HEK293 (cell line): ENCODE measurements at regions not wholly inside any gene's neighbourhood (a gene's known extent, or its start where the extent isn't known, plus 50 kb on each side); places are given as distances from the start of the nearest gene placed in this dataset.
"Not testable (repeated sequence)": the region's sequence is repeated elsewhere in the genome, so short reads cannot be mapped to it uniquely, and the experiment has no call there.

Source experiments
- CTCF ChIA-PET: fragments of 350-600 bp; formaldehyde crosslinking; extraction: SDS; loops from one replicate; lab custom pipeline; 2021; ENCODE audit warnings: antibody characterized with exemption; lab: Yijun Ruan, JAX
- POLR2A ChIA-PET: fragments of 300-600 bp; formaldehyde crosslinking; extraction: SDS; loops from one replicate; lab custom pipeline; 2020; ENCODE audit warnings: antibody characterized with exemption, inconsistent platforms; lab: Yijun Ruan, JAX
- H3K27ac ChIP-seq: fragments of 200-500 bp; sonication (Bioruptor generic); 2 replicates; pipeline ENCODE4 v1.5.1; 2014; ENCODE audit warnings: low read depth, low read length, control low read depth, inconsistent platforms; ENCODE audit errors: extremely low read depth
- H3K36me3 ChIP-seq, 2 experiments: fragments of 200-500 bp in 1 of 2; sonication (Bioruptor generic) in 1 of 2; 1 replicate in 1 of 2; 2 replicates in 1 of 2; pipeline ENCODE4 v1.5.1; 2014 to 2017; ENCODE audit warnings: inconsistent platforms in 2 of 2, low read length in 2 of 2; ENCODE audit not compliant: control insufficient read depth in 2 of 2, insufficient read depth in 1 of 2
- H3K4me1 ChIP-seq: fragments of 200-500 bp; sonication (Bioruptor generic); 2 replicates; pipeline ENCODE4 v1.5.1; 2014; ENCODE audit warnings: mild to moderate bottlenecking, low read length, inconsistent platforms; ENCODE audit not compliant: control insufficient read depth, insufficient read depth
- H3K4me3 ChIP-seq: 2 replicates; pipeline ENCODE4 v1.5.1; 2011; ENCODE audit warnings: low read depth, mild to moderate bottlenecking, control low read depth, low read length, moderate library complexity
- H3K9me3 ChIP-seq: fragments of 200-500 bp; sonication (Bioruptor generic); 2 replicates; pipeline ENCODE4 v1.5.1; 2014; ENCODE audit warnings: low read depth, low read length, inconsistent platforms; ENCODE audit not compliant: control insufficient read depth, insufficient read depth
- TCF7L2 ChIP-seq: IDR thresholded peaks from 2 replicates; pipeline ENCODE4 v1.6.1; 2011; ENCODE audit warnings: low read depth, mild to moderate bottlenecking, inconsistent platforms, low read length, moderate library complexity, borderline replicate concordance
- TRIM28 ChIP-seq: IDR thresholded peaks from 2 replicates; pipeline ENCODE4 v1.6.1; 2011; ENCODE audit warnings: low read length, control low read depth, borderline replicate concordance
- ZBTB20 ChIP-seq: fragments of 450-650 bp; formaldehyde crosslinking; IDR thresholded peaks from 2 replicates; pipeline ENCODE4 v1.5.1; 2016; ENCODE audit warnings: missing biosample characterization, missing genetic modification characterization
- ZBTB48 ChIP-seq: fragments of 450-650 bp; formaldehyde crosslinking; IDR thresholded peaks from 2 replicates; pipeline ENCODE4 v1.5.1; 2016; ENCODE audit warnings: missing biosample characterization, missing genetic modification characterization
- ZNF112 ChIP-seq: fragments of 450-650 bp; formaldehyde crosslinking; IDR thresholded peaks from 2 replicates; pipeline ENCODE4 v1.5.0; 2017; ENCODE audit warnings: missing biosample characterization, missing genetic modification characterization
- ZNF335 ChIP-seq: fragments of 450-650 bp; formaldehyde crosslinking; conservative IDR thresholded peaks from 2 replicates; pipeline ENCODE4 v1.5.1; 2016; ENCODE audit warnings: missing biosample characterization, missing genetic modification characterization
- ZNF366 ChIP-seq: fragments of 450-650 bp; formaldehyde crosslinking; conservative IDR thresholded peaks from 2 replicates; pipeline ENCODE4 v1.5.1; 2016; ENCODE audit warnings: missing biosample characterization, missing genetic modification characterization
- ZNF398 ChIP-seq: fragments of 450-650 bp; formaldehyde crosslinking; IDR thresholded peaks from 2 replicates; pipeline ENCODE4 v1.5.1; 2017; ENCODE audit warnings: missing biosample characterization, missing genetic modification characterization
- ZNF548 ChIP-seq: fragments of 450-650 bp; formaldehyde crosslinking; IDR thresholded peaks from 2 replicates; pipeline ENCODE4 v1.5.1; 2016; ENCODE audit warnings: missing biosample characterization, missing genetic modification characterization
- ZNF660 ChIP-seq: fragments of 450-650 bp; IDR thresholded peaks from 2 replicates; pipeline ENCODE4 v1.5.1; 2018; ENCODE audit warnings: missing biosample characterization, mild to moderate bottlenecking, missing genetic modification characterization
- TF ChIP-seq, protein P1 (sequence below): fragments of 450-650 bp; formaldehyde crosslinking; conservative IDR thresholded peaks from 2 replicates; pipeline ENCODE4 v1.5.1; 2016; ENCODE audit warnings: low read depth, missing biosample characterization, missing genetic modification characterization

DNA sequence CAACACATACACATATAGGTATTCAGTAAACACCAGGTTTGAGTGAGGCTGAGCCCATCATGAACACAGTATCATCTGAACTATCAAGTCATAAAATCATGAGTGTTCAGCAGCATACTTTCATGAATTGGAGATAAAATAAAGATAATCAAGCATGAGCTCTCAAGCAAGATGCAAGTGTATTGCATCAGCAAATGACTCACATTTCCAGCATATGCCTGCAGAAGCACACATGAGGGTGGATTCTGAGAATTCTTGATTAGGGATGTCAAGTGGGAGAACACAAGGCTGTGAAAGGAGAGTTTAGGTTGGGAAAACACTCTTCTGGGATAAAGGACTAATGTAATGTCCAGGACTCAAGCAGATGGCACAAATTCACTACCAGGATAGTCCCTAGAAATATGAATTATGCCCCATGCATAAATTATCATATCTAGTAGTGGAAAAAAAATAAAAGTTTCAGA lies 299.2 kb downstream of the SRGAP2C start (continued):
- TF ChIP-seq, protein P1, sequence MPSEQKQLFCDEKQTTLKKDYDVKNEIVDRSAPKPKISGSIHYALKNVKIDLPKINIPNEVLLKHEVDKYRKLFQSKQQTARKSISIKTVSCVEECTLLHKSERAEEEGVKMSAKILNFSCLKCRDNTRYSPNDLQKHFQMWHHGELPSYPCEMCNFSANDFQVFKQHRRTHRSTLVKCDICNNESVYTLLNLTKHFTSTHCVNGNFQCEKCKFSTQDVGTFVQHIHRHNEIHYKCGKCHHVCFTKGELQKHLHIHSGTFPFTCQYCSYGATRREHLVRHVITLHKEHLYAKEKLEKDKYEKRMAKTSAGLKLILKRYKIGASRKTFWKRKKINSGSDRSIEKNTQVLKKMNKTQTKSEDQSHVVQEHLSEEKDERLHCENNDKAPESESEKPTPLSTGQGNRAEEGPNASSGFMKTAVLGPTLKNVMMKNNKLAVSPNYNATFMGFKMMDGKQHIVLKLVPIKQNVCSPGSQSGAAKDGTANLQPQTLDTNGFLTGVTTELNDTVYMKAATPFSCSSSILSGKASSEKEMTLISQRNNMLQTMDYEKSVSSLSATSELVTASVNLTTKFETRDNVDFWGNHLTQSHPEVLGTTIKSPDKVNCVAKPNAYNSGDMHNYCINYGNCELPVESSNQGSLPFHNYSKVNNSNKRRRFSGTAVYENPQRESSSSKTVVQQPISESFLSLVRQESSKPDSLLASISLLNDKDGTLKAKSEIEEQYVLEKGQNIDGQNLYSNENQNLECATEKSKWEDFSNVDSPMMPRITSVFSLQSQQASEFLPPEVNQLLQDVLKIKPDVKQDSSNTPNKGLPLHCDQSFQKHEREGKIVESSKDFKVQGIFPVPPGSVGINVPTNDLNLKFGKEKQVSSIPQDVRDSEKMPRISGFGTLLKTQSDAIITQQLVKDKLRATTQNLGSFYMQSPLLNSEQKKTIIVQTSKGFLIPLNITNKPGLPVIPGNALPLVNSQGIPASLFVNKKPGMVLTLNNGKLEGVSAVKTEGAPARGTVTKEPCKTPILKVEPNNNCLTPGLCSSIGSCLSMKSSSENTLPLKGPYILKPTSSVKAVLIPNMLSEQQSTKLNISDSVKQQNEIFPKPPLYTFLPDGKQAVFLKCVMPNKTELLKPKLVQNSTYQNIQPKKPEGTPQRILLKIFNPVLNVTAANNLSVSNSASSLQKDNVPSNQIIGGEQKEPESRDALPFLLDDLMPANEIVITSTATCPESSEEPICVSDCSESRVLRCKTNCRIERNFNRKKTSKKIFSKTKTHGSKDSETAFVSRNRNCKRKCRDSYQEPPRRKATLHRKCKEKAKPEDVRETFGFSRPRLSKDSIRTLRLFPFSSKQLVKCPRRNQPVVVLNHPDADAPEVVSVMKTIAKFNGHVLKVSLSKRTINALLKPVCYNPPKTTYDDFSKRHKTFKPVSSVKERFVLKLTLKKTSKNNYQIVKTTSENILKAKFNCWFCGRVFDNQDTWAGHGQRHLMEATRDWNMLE: peak; percentile 85
- peak; percentile 52 for TF ChIP-seq ZNF335
- peak; percentile 29; the same call in 1 of the 2 replicates for TF ChIP-seq ZBTB48 (tag by site-specific recombination)
- TF ChIP-seq ZNF366 (tag by site-specific recombination): no peak; the same call in 1 of the 2 replicates
- TF ChIP-seq ZNF112 (tag by site-specific recombination): 0 out of 2 replicates have a peak, but pooled peaks have one; percentile 59
- TF ChIP-seq ZNF660 (tag by site-specific recombination): peak; percentile 90
- TF ChIP-seq TCF7L2: no peak
- peak; percentile 48; the same call in 1 of the 2 replicates for TF ChIP-seq TRIM28
- peak; percentile 33 for TF ChIP-seq ZNF398
- TF ChIP-seq ZNF548 (tag by site-specific recombination): 0 out of 2 replicates have a peak, but pooled peaks have one; percentile 14
- TF ChIP-seq ZBTB20 (tag by site-specific recombination): 0 out of 2 replicates have a peak, but pooled peaks have one; percentile 11

DNA sequence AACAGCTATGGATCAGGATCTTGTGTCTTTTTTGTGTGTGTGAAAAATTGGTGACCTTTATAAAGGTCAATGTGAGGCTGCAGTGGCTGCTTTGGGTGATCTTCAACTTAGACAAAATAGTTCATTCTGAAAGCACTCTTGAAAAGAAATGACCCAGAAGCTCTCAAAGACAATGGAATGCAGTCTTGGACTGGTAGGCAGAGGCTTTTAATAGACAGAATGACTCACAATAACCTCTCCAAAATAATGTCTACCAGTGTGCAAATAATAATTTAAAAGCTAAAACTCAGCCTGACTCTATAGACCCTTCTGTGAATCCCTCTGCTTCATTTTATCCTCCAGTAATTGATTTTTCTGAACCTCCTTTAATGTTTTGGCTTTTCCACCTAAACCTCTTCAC lies 310.0 kb downstream of the SRGAP2C start:
- CTCF ChIA-PET, H3K9me3 ChIP-seq, H3K4me1 ChIP-seq, H3K36me3 ChIP-seq, POLR2A ChIA-PET, H3K27ac ChIP-seq, H3K4me3 ChIP-seq: not testable (repeated sequence)

DNA sequence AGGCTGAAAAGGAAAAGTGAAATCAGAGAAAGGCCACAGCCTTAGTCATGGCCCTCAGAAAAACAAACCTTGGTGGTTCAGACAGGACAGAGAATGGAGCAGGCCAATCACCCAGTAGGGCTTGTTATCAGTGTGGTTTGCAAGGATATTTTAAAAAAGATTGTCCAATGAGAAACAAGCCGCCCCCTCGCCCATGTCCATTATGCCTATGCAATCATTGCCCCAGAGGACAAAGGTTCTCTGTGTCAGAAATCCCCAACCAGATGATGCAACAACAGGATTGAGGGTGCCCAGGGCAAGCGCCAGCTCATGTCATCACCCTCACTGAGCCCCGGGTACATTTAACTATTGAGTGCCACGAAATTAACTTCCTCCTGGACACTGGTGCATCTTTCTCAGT lies 326.7 kb downstream of the SRGAP2C start:
- H3K36me3 ChIP-seq, CTCF ChIA-PET, POLR2A ChIA-PET, H3K27ac ChIP-seq, H3K4me3 ChIP-seq, H3K9me3 ChIP-seq, H3K4me1 ChIP-seq: not testable (repeated sequence)

GRCh38 chr1:121511876-121512275 lies 327.1 kb downstream of the SRGAP2C start:
- CTCF ChIA-PET, POLR2A ChIA-PET, H3K36me3 ChIP-seq, H3K4me1 ChIP-seq, H3K27ac ChIP-seq, H3K9me3 ChIP-seq, H3K4me3 ChIP-seq: not testable (repeated sequence)
